H1 (cell line): ENCODE measurements at regions not wholly inside any gene's neighbourhood (a gene's known extent, or its start where the extent isn't known, plus 50 kb on each side); places are given as distances from the start of the nearest gene placed in this dataset.

Experiments
- CTCF ChIA-PET: fragments of 300-600 bp; sonication (Branson Sonifier 250); formaldehyde crosslinking; loops from one replicate; lab custom pipeline; 2021; ENCODE audit not compliant: partially characterized antibody; lab: Charles Lee
- POLR2A ChIA-PET: fragments of 300-600 bp; sonication (Branson Sonifier 250); formaldehyde crosslinking; loops from one replicate; lab custom pipeline; 2021; ENCODE audit warnings: inconsistent platforms; ENCODE audit not compliant: partially characterized antibody; lab: Charles Lee
- DNase-seq, 2 experiments: peaks; one replicate each; pipeline versions ENCODE4 v3.0.0 to v3.0.0-alpha.2; 2010 to 2022; ENCODE audit warnings: low spot score in 2 of 2, low read depth in 1 of 2, mixed read lengths in 1 of 2
- FAIRE-seq: peaks from 2 replicates; lab custom pipeline; 2011; peaks lifted over from hg19 to GRCh38; lab: Jason Lieb, UNC
- H2AFZ ChIP-seq: 2 replicates; pipeline ENCODE4 v1.8.1; 2012; ENCODE audit warnings: low read length, inconsistent platforms
- H2AK5ac ChIP-seq: 2 replicates; pipeline ENCODE4 v1.6.1; 2013; ENCODE audit warnings: low read depth, low read length
- H2BK120ac ChIP-seq: replicated peaks from 2 replicates; pipeline ENCODE3; 2013; ENCODE audit warnings: low read depth, low read length, inconsistent platforms
- H2BK12ac ChIP-seq: 2 replicates; pipeline ENCODE4 v1.6.1; 2013; ENCODE audit warnings: low read depth, low read length
- H2BK15ac ChIP-seq: 2 replicates; pipeline ENCODE4 v1.6.1; 2013; ENCODE audit warnings: low read length
- H2BK20ac ChIP-seq: 2 replicates; pipeline ENCODE4 v1.6.1; 2013; ENCODE audit warnings: low read length
- H2BK5ac ChIP-seq: 2 replicates; pipeline ENCODE4 v1.6.1; 2013; ENCODE audit warnings: low read depth, low read length
- H3K14ac ChIP-seq: 2 replicates; pipeline ENCODE4 v1.6.1; 2013; ENCODE audit warnings: inconsistent platforms; ENCODE audit not compliant: insufficient read length
- H3K18ac ChIP-seq: 2 replicates; pipeline ENCODE4 v1.6.1; 2013; ENCODE audit warnings: low read length; ENCODE audit errors: extremely low read depth
- H3K23ac ChIP-seq: 2 replicates; pipeline ENCODE4 v1.6.1; 2013; ENCODE audit warnings: inconsistent platforms; ENCODE audit not compliant: insufficient read length
- H3K23me2 ChIP-seq: 2 replicates; pipeline ENCODE4 v1.6.1; 2013; ENCODE audit warnings: low read depth, low read length
- H3K27ac ChIP-seq: 2 replicates; pipeline ENCODE4 v1.6.1; 2011; ENCODE audit warnings: low read depth, low read length, inconsistent platforms
- H3K27me3 ChIP-seq, 4 experiments: replicated peaks in 1 of 4; 1 replicate in 1 of 4; 2 replicates in 3 of 4; pipeline versions ENCODE4 v1.6.1 to v1.8.1; 2011 to 2013; ENCODE audit warnings: low read length in 3 of 4, mild to moderate bottlenecking in 3 of 4, inconsistent platforms in 2 of 4, mixed read lengths in 2 of 4, moderate library complexity in 1 of 4; ENCODE audit not compliant: control insufficient read depth in 3 of 4, insufficient read depth in 3 of 4; ENCODE audit errors: extremely low read depth in 1 of 4
- H3K36me3 ChIP-seq, 4 experiments: 2 replicates each; pipeline versions ENCODE4 v1.6.1 to v1.8.1; 2011 to 2013; ENCODE audit warnings: mild to moderate bottlenecking in 4 of 4, low read length in 3 of 4, moderate library complexity in 2 of 4, control low read depth in 1 of 4, inconsistent platforms in 1 of 4; ENCODE audit not compliant: insufficient read depth in 4 of 4, control insufficient read depth in 2 of 4
- H3K4ac ChIP-seq: replicated peaks from 2 replicates; pipeline ENCODE3; 2013; ENCODE audit warnings: low read length, low read depth, mixed read lengths, inconsistent platforms; ENCODE audit not compliant: insufficient read length
- H3K4me1 ChIP-seq, 4 experiments: replicated peaks in 1 of 4; 1 replicate in 1 of 4; 2 replicates in 3 of 4; pipeline versions ENCODE4 v1.6.1 to v1.8.1; 2011 to 2013; ENCODE audit warnings: low read length in 3 of 4, inconsistent platforms in 2 of 4, mixed read lengths in 1 of 4; ENCODE audit not compliant: insufficient read depth in 4 of 4, control insufficient read depth in 3 of 4
- H3K4me2 ChIP-seq, 2 experiments: 2 replicates each; pipeline versions ENCODE4 v1.6.1 to v1.8.1; 2011 to 2013; ENCODE audit warnings: low read depth in 2 of 2, low read length in 2 of 2, control low read depth in 1 of 2, inconsistent platforms in 1 of 2, mild to moderate bottlenecking in 1 of 2; ENCODE audit not compliant: insufficient read depth in 1 of 2
- H3K4me3 ChIP-seq, 4 experiments: fragments of 200-600, 300-600 bp in 1 of 4; sonication (generic), shearing (Covaris generic), sonication (Bioruptor Twin) in 1 of 4; 2 replicates each; pipeline versions ENCODE4 v1.5.1 to v1.8.1; 2011 to 2016; ENCODE audit warnings: low read length in 4 of 4, low read depth in 3 of 4, control low read depth in 2 of 4, inconsistent platforms in 2 of 4, mild to moderate bottlenecking in 2 of 4, mixed read lengths in 1 of 4, moderate library complexity in 1 of 4; ENCODE audit not compliant: insufficient read depth in 2 of 4; ENCODE audit errors: extremely low read depth in 1 of 4
- H3K56ac ChIP-seq: replicated peaks from 2 replicates; pipeline ENCODE3; 2013; ENCODE audit warnings: low read depth, mild to moderate bottlenecking, mixed read lengths, low read length, inconsistent platforms; ENCODE audit not compliant: insufficient read length
- H3K79me1 ChIP-seq: 2 replicates; pipeline ENCODE4 v1.6.1; 2013; ENCODE audit warnings: low read depth, low read length, control low read depth
- H3K79me2 ChIP-seq, 2 experiments: 2 replicates each; pipeline versions ENCODE4 v1.6.1 to v1.8.1; 2012 to 2013; ENCODE audit warnings: low read length in 2 of 2, mild to moderate bottlenecking in 2 of 2, inconsistent platforms in 1 of 2; ENCODE audit not compliant: insufficient read depth in 2 of 2, control insufficient read depth in 1 of 2
- H3K9ac ChIP-seq, 4 experiments: replicated peaks in 1 of 4; 1 replicate in 1 of 4; 2 replicates in 3 of 4; pipeline versions ENCODE4 v1.6.1 to v1.8.1; 2011 to 2013; ENCODE audit warnings: low read depth in 3 of 4, low read length in 3 of 4, control low read depth in 2 of 4, mild to moderate bottlenecking in 2 of 4, moderate library complexity in 2 of 4, inconsistent platforms in 1 of 4; ENCODE audit errors: extremely low read depth in 1 of 4
- H3K9me3 ChIP-seq, 2 experiments: 2 replicates each; pipeline versions ENCODE4 v1.6.1 to v1.8.1; 2012 to 2013; ENCODE audit warnings: mild to moderate bottlenecking in 2 of 2, moderate library complexity in 2 of 2, control low read depth in 1 of 2, inconsistent platforms in 1 of 2, low read depth in 1 of 2, low read length in 1 of 2, mixed read lengths in 1 of 2; ENCODE audit not compliant: insufficient read depth in 2 of 2
- H4K20me1 ChIP-seq, 2 experiments: replicated peaks in 1 of 2; 2 replicates each; pipeline versions ENCODE3 to v1.8.1; 2011 to 2013; ENCODE audit warnings: inconsistent platforms in 2 of 2, low read length in 2 of 2, mild to moderate bottlenecking in 1 of 2; ENCODE audit not compliant: insufficient read depth in 2 of 2, control insufficient read depth in 1 of 2
- H4K5ac ChIP-seq: 2 replicates; pipeline ENCODE4 v1.6.1; 2013; ENCODE audit warnings: low read length, low read depth, mixed read lengths, inconsistent platforms; ENCODE audit not compliant: insufficient read length
- H4K8ac ChIP-seq: 2 replicates; pipeline ENCODE4 v1.8.0; 2013; ENCODE audit warnings: mild to moderate bottlenecking, moderate library complexity, low read length, inconsistent platforms; ENCODE audit not compliant: insufficient read depth; ENCODE audit errors: extremely low read depth
- H4K91ac ChIP-seq: replicated peaks from 2 replicates; pipeline ENCODE3; 2013; ENCODE audit warnings: low read length, mixed read lengths, inconsistent platforms; ENCODE audit not compliant: insufficient read length
- CBX5 ChIP-seq: fragments of 300-800, 300-1000 bp; sonication (generic); IDR thresholded peaks from 2 replicates; pipeline ENCODE4 v1.7.1; 2016; ENCODE audit warnings: antibody characterized with exemption, low read length, low read depth
- EZH2 ChIP-seq: fragments of 200-600 bp; sonication (generic); IDR thresholded peaks from 2 replicates; pipeline ENCODE4 v1.7.1; 2012; ENCODE audit warnings: low read depth, mild to moderate bottlenecking, moderate library complexity, low read length, inconsistent platforms; ENCODE audit not compliant: severe bottlenecking
- RFX5 ChIP-seq: IDR thresholded peaks from 2 replicates; pipeline ENCODE4 v1.6.1; 2011; ENCODE audit warnings: low read depth, low read length, improper control_type of control experiment, borderline replicate concordance
- TEAD4 ChIP-seq: IDR thresholded peaks from 2 replicates; pipeline ENCODE4 v1.6.1; 2012; ENCODE audit warnings: low read depth, low read length, inconsistent platforms, mixed read lengths
- USF2 ChIP-seq: IDR thresholded peaks from 2 replicates; pipeline ENCODE4 v1.6.1; 2011; ENCODE audit warnings: low read length, improper control_type of control experiment
- WGBS, 2 experiments: shearing (Covaris generic) in 1 of 2; methylation state at CpG; one replicate each; pipeline versions ENCODE4 v1.1.6 to v1.1.7; 2013 to 2015; ENCODE audit warnings: low lambda C conversion rate in 2 of 2, mixed read lengths in 2 of 2, inconsistent platforms in 1 of 2, low coverage in 1 of 2, missing lambda C conversion rate in 1 of 2; ENCODE audit not compliant: insufficient replicate concordance in 2 of 2, insufficient coverage in 1 of 2, insufficient read length in 1 of 2; ENCODE audit errors: extremely low coverage in 1 of 2, missing lambda C conversion rate in 1 of 2; 5-methylcytosine and 5-hydroxymethylcytosine counted together

GRCh38 chr2:160696087-160696452, 202.5 kb upstream of the RBMS1 start:
- Histone ChIP-seq H3K36me3 (no peaks in the 10 kb centered on the region), H3K79me1 (no peaks in the 10 kb centered on the region), H3K4me3 (no peak overlapping the region), H3K23ac (no peak overlapping the region), H4K5ac (no peak overlapping the region), H3K23me2 (no peaks in the 10 kb centered on the region), H3K4ac (no peak overlapping the region), H2BK15ac (no peak overlapping the region), H3K4me1 (no peaks in the 10 kb centered on the region), H4K20me1 (no peaks in the 10 kb centered on the region), H2BK5ac (no peak overlapping the region), H3K18ac (no peak overlapping the region), H3K27ac (no peak overlapping the region), H2AFZ (no peak overlapping the region), H3K9me3 (no peaks in the 10 kb centered on the region), H3K79me2 (no peaks in the 10 kb centered on the region), H3K14ac (no peak overlapping the region), H2BK12ac (no peak overlapping the region), H2AK5ac (no peak overlapping the region), H3K56ac (no peak overlapping the region), H3K4me2 (no peak overlapping the region), H3K27me3 (no peaks in the 10 kb centered on the region), H3K9ac (no peak overlapping the region), H4K91ac (no peak overlapping the region), H2BK120ac (no peak overlapping the region), H4K8ac (no peak overlapping the region), H2BK20ac (no peak overlapping the region)
- ChIA-PET CTCF (interaction anchor here (1.1 kb wide), 1 partner anchor 86 kb away, joined by 3 read pairs; no protein-coding TSS in a partner anchor), POLR2A (no interaction called here)
- no peak for DNase-seq
- 88% methylated on average over 2 of the region's 2 CpGs; no CpG with 5 or more reads in 1 of the 2 experiments for WGBS, 2 experiments
- FAIRE-seq: no peak
- TF ChIP-seq USF2 (no peak), TEAD4 (no peak), EZH2 (no peak), RFX5 (no peak), CBX5 (no peak)
